HG02588 (cell line): ENCODE measurements at regions not wholly inside any gene's neighbourhood (a gene's known extent, or its start where the extent isn't known, plus 50 kb on each side); places are given as distances from the start of the nearest gene placed in this dataset.

ENCODE experiments used
- ATAC-seq: cut with Tn5 transposase; IDR thresholded peaks from one replicate; pipeline ENCODE4 v1.9.1; 2021; ENCODE audit warnings: mild to moderate bottlenecking, moderate library complexity; ENCODE audit not compliant: unreplicated experiment

- ATAC-seq: no peak
Measured at GRCh38 chr12:30044206-30044605, 260.5 kb upstream of the TMTC1 start.

GRCh38 chr12:30043151-30043847, 259.6 kb upstream of the TMTC1 start:
- ATAC-seq: no peak

- no peak for ATAC-seq
Measured at GRCh38 chr12:30041096-30041495, 257.4 kb upstream of the TMTC1 start.

- no peak for ATAC-seq
Measured at GRCh38 chr12:30030693-30031374, 247.1 kb upstream of the TMTC1 start.

- ATAC-seq: no peak
Measured at GRCh38 chr12:30026621-30027234, 243.0 kb upstream of the TMTC1 start.

GRCh38 chr12:30025317-30025716, 241.6 kb upstream of the TMTC1 start:
- ATAC-seq: no peak

GRCh38 chr12:30023186-30023585, 239.4 kb upstream of the TMTC1 start:
- no peak for ATAC-seq

- ATAC-seq: no peak
Measured at GRCh38 chr12:30021051-30021833, 237.5 kb upstream of the TMTC1 start.

GRCh38 chr12:30019366-30020140, 235.8 kb upstream of the TMTC1 start:
- ATAC-seq: no peak

GRCh38 chr12:30016540-30017055, 232.9 kb upstream of the TMTC1 start:
- ATAC-seq: no peak

GRCh38 chr12:30015631-30016337, 232.0 kb upstream of the TMTC1 start:
- ATAC-seq: no peak

- no peak for ATAC-seq
Measured at GRCh38 chr12:30014991-30015390, 231.2 kb upstream of the TMTC1 start.

- no peak for ATAC-seq
Measured at GRCh38 chr12:30012816-30013450, 229.2 kb upstream of the TMTC1 start.

- ATAC-seq: no peak
Measured at GRCh38 chr12:30010071-30011052, 226.6 kb upstream of the TMTC1 start.

GRCh38 chr12:30006021-30006420, 222.3 kb upstream of the TMTC1 start:
- ATAC-seq: no peak

- no peak for ATAC-seq
Measured at GRCh38 chr12:30003321-30003720, 219.6 kb upstream of the TMTC1 start.

GRCh38 chr12:30002677-30003076, 218.9 kb upstream of the TMTC1 start:
- no peak for ATAC-seq

GRCh38 chr12:30000401-30000800, 216.7 kb upstream of the TMTC1 start:
- no peak for ATAC-seq
